K562 (cell line): ENCODE measurements at regions not wholly inside any gene's neighbourhood (a gene's known extent, or its start where the extent isn't known, plus 50 kb on each side); places are given as distances from the start of the nearest gene placed in this dataset.

ENCODE experiments used
- BCL6 ChIP-seq: fragments of 250-450 bp; sonication (Bioruptor Pico); IDR thresholded peaks from 2 replicates; pipeline ENCODE4 v1.4.0; 2020
- CHD7 ChIP-seq: fragments of 200-600 bp; sonication (generic); IDR thresholded peaks from one replicate; pipeline ENCODE4 v1.6.1; 2012; ENCODE audit warnings: mild to moderate bottlenecking, low read depth, low read length, inconsistent platforms
- HMG20A ChIP-seq: fragments of 450-650 bp; formaldehyde crosslinking; conservative IDR thresholded peaks from 2 replicates; pipeline ENCODE4 v1.4.0; 2020; ENCODE audit warnings: mild to moderate bottlenecking, mixed read lengths
- ILF3 ChIP-seq: fragments of 450-650 bp; IDR thresholded peaks from 2 replicates; pipeline ENCODE4 v1.6.1; 2018; ENCODE audit warnings: antibody characterized with exemption, mild to moderate bottlenecking, moderate library complexity, borderline replicate concordance
- KLF13 ChIP-seq: fragments of 450-650 bp; IDR thresholded peaks from 2 replicates; pipeline ENCODE4 v1.6.1; 2016; ENCODE audit warnings: missing genetic modification characterization, low read depth, mild to moderate bottlenecking, missing compliant biosample characterization, moderate library complexity, borderline replicate concordance
- MCM2 ChIP-seq: fragments of 450-650 bp; IDR thresholded peaks from 2 replicates; pipeline ENCODE4 v1.6.1; 2017; ENCODE audit warnings: low read depth, mild to moderate bottlenecking
- MXI1 ChIP-seq: IDR thresholded peaks from 2 replicates; pipeline ENCODE4 v1.6.1; 2011; ENCODE audit warnings: low read depth, mild to moderate bottlenecking, improper control_type of control experiment, low read length
- RAD51 ChIP-seq: fragments of 450-650 bp; IDR thresholded peaks from 2 replicates; pipeline ENCODE4 v1.7.1; 2016; ENCODE audit warnings: low read depth, mild to moderate bottlenecking, borderline replicate concordance
- ZNF197 ChIP-seq: fragments of 200-800 bp; sonication (Bioruptor generic); IDR thresholded peaks from 2 replicates; pipeline ENCODE4 v1.6.1; 2016; ENCODE audit warnings: low read depth, missing genetic modification characterization, missing compliant biosample characterization

- TF ChIP-seq CHD7, result no peak
- TF ChIP-seq HMG20A, result no peak
- no peak for TF ChIP-seq RAD51
- TF ChIP-seq ILF3, result no peak
- TF ChIP-seq BCL6 (CRISPR knock-in tag), result no peak
- TF ChIP-seq KLF13, result no peak
- no peak for TF ChIP-seq MXI1
- no peak for TF ChIP-seq ZNF197 (CRISPR knock-in tag)
- no peak for TF ChIP-seq MCM2
Observed at GRCh38 chr2:52940101-52940500, 827.5 kb upstream of the CHAC2 start (continued).
